ENCODE measurements at regions not wholly inside any gene's neighbourhood (a gene's known extent, or its start where the extent isn't known, plus 50 kb on each side); places are given as distances from the start of the nearest gene placed in this dataset.
A peak's percentile ranks its signal among the peaks of the same experiment; 100 is the strongest.

DNA sequence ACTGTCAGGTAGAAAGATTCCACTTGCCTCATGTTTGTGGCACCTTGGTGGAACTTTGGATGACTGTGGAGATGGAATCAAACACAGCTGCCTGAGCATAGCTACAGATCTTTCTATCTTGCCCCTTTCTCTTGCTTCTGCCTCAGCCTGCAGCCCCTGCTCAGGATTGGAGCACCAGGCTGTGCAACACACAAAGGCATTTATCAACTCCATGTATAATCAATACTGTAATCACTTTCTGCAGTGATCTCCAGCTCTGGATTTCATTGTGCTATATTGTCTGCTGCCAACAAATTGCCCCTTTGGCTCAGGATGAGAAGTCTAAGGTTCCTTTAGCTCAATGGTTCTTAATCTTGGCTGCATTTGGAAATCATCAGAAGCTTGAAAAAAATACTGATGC lies 86.3 kb upstream of the PRPS1 start:
- in situ Hi-C loops (cut with MboI; ENCODE audit: low sequenced_read_pairs): no loop called here

More for the DNA sequence above, 86.3 kb upstream of the PRPS1 start:
- no peak overlapping the region for H2AK9ac ChIP-seq (replicated peaks; ENCODE audit: low read depth, low read length, poor library complexity)
- no peak overlapping the region for H4K91ac ChIP-seq (ENCODE audit: insufficient read depth, low read depth, low read length)
- no peak overlapping the region for H2BK15ac ChIP-seq (ENCODE audit: low read depth, low read length)
- H3K4ac ChIP-seq (ENCODE audit: low read depth, low read length): no peak overlapping the region
- ATAC-seq (ENCODE audit: low read depth) (no peak), DNase-seq (no peak)
- no peak overlapping the region for H3K14ac ChIP-seq (replicated peaks; ENCODE audit: low read depth, low read length)
- H2AK5ac ChIP-seq (ENCODE audit: low read depth, low read length): no peak overlapping the region
- H3K9ac ChIP-seq (ENCODE audit: low read depth, low read length): no peak overlapping the region
- TF ChIP-seq, protein P1, sequence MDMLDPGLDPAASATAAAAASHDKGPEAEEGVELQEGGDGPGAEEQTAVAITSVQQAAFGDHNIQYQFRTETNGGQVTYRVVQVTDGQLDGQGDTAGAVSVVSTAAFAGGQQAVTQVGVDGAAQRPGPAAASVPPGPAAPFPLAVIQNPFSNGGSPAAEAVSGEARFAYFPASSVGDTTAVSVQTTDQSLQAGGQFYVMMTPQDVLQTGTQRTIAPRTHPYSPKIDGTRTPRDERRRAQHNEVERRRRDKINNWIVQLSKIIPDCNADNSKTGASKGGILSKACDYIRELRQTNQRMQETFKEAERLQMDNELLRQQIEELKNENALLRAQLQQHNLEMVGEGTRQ (IDR thresholded peaks at IDR 0.05; ENCODE audit: low read depth, low read length): no peak
- TF ChIP-seq RAD21 (IDR thresholded peaks at IDR 0.05; ENCODE audit: low read length) (no peak), CEBPB (IDR thresholded peaks at IDR 0.05; ENCODE audit: low read depth, low read length) (no peak), MAZ (IDR thresholded peaks at IDR 0.05; ENCODE audit: borderline replicate concordance, low read depth, low read length) (no peak), POLR2A (IDR thresholded peaks at IDR 0.05; ENCODE audit: low read depth, low read length) (no peak), NFE2L2 (IDR thresholded peaks at IDR 0.05; ENCODE audit: low read depth, low read length) (no peak), FOS (IDR thresholded peaks at IDR 0.05; ENCODE audit: low read depth, low read length) (no peak), SMC3 (IDR thresholded peaks at IDR 0.05; ENCODE audit: low read depth, low read length) (no peak), MXI1 (IDR thresholded peaks at IDR 0.05; ENCODE audit: borderline replicate concordance, low read depth, low read length) (no peak), BHLHE40 (IDR thresholded peaks at IDR 0.05; ENCODE audit: low read depth, low read length) (no peak), CHD1 (IDR thresholded peaks at IDR 0.05; ENCODE audit: low read depth, low read length) (no peak)
- TF ChIP-seq, protein P2, sequence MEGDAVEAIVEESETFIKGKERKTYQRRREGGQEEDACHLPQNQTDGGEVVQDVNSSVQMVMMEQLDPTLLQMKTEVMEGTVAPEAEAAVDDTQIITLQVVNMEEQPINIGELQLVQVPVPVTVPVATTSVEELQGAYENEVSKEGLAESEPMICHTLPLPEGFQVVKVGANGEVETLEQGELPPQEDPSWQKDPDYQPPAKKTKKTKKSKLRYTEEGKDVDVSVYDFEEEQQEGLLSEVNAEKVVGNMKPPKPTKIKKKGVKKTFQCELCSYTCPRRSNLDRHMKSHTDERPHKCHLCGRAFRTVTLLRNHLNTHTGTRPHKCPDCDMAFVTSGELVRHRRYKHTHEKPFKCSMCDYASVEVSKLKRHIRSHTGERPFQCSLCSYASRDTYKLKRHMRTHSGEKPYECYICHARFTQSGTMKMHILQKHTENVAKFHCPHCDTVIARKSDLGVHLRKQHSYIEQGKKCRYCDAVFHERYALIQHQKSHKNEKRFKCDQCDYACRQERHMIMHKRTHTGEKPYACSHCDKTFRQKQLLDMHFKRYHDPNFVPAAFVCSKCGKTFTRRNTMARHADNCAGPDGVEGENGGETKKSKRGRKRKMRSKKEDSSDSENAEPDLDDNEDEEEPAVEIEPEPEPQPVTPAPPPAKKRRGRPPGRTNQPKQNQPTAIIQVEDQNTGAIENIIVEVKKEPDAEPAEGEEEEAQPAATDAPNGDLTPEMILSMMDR (conservative IDR thresholded peaks at IDR 0.05; ENCODE audit: low read depth, low read length): no peak
- no peaks in the 10 kb centered on the region for H3K9me1 ChIP-seq (ENCODE audit: insufficient read depth, low read length)
- ChIA-PET POLR2A (ENCODE audit: unreplicated experiment) (no interaction called here), CTCF (interaction anchor here (0.8 to 0.9 kb wide), 2 partner anchors 21 to 87 kb away, joined by 3 read pairs; no protein-coding TSS in a partner anchor)
- peaks cover 11% of the 10 kb centered on the region for H3K27me3 ChIP-seq (ENCODE audit: control insufficient read depth, insufficient read depth, low read length)
- no peaks in the 10 kb centered on the region for H3K79me1 ChIP-seq (ENCODE audit: low read depth in 1 of 2, low read length in 2 of 2)
- no peaks in the 10 kb centered on the region for H4K20me1 ChIP-seq (ENCODE audit: insufficient read depth, low read length)
- intact Hi-C loops (cut with micrococcal nuclease) (loop anchor here (10.0 kb wide), 1 partner anchor 647 kb away; no protein-coding TSS in a partner anchor), dilution Hi-C loops (cut with HindIII; ENCODE audit: low sequenced_read_pairs, unreplicated experiment) (no loop called here)
- no peaks in the 10 kb centered on the region for H3K36me3 ChIP-seq (ENCODE audit: control insufficient read depth, insufficient read depth, low read length)
- no peaks in the 10 kb centered on the region for H3K4me1 ChIP-seq (ENCODE audit: control insufficient read depth, insufficient read depth, low read length)
- no peak overlapping the region for H3K23ac ChIP-seq (ENCODE audit: low read depth, low read length)
- H3K4me3 ChIP-seq (ENCODE audit: insufficient read depth, low read depth, low read length): no peak overlapping the region
- H3K9me3 ChIP-seq (ENCODE audit: control insufficient read depth, insufficient read depth, low read length): no peaks in the 10 kb centered on the region
- no peak overlapping the region; the same call in 1 of the 2 replicates for H2BK20ac ChIP-seq (ENCODE audit: low read depth, low read length)
- no peak overlapping the region for H3K56ac ChIP-seq (ENCODE audit: extremely low read depth, insufficient read depth, low read length)
- H3K4me2 ChIP-seq (ENCODE audit: low read depth, low read length): no peak overlapping the region
- BruUV-seq (replicated peaks): no TSS peak
- no peak overlapping the region for H4K8ac ChIP-seq (ENCODE audit: low read depth in 2 of 2, low read length in 2 of 2)
- H3K27ac ChIP-seq (ENCODE audit: insufficient read depth, low read length): no peak overlapping the region
- H2BK120ac ChIP-seq (ENCODE audit: low read depth, low read length): 0 out of 2 replicates have a peak overlapping the region, but pooled peaks have one; percentile 12
- no peak overlapping the region for H2BK5ac ChIP-seq (ENCODE audit: low read depth, low read length, poor library complexity, severe bottlenecking)
- H3K18ac ChIP-seq (ENCODE audit: low read depth, low read length): no peak overlapping the region
- H2AFZ ChIP-seq (replicated peaks; ENCODE audit: low read length, poor library complexity): no peak overlapping the region
- H4K5ac ChIP-seq (ENCODE audit: low read depth, low read length): no peak overlapping the region
